GM12864 (cell line): ENCODE measurements at regions not wholly inside any gene's neighbourhood (a gene's known extent, or its start where the extent isn't known, plus 50 kb on each side); places are given as distances from the start of the nearest gene placed in this dataset.

ENCODE experiments used
- DNase-seq: peaks from one replicate; pipeline ENCODE4 v3.0.0-alpha.2; 2011; ENCODE audit warnings: low read depth
- H3K4me3 ChIP-seq: 2 replicates; pipeline ENCODE4 v1.5.1; 2011; ENCODE audit warnings: mild to moderate bottlenecking, low read depth, low read length, control low read depth
- TF ChIP-seq, protein P1 (sequence below): IDR thresholded peaks from 2 replicates; pipeline ENCODE4 v1.5.1; 2011; ENCODE audit warnings: low read depth, mild to moderate bottlenecking, moderate library complexity, low read length, control low read depth, inconsistent platforms; ENCODE audit errors: missing control alignments

DNA sequence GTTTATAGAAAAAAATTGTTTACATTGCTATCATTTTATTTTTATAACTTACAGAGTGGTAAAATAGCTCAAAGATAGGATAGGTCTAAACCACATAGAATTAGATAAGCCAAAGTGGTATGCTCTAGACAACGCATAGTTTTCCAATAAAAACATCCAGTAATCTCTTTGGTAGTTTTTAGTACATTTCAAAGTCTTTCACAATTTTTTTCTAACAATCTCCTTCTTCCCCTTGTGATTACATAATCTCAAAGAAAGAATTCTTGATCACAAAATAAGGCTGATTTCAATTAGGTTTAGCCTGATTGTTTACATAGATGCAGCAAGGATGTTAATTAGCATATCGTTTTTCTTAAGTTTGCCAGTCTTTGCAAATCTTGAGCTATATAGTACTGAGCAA lies 460.0 kb downstream of the FUT8 start:
- DNase-seq: no peak
- no peak overlapping the region for H3K4me3 ChIP-seq
- TF ChIP-seq, protein P1, sequence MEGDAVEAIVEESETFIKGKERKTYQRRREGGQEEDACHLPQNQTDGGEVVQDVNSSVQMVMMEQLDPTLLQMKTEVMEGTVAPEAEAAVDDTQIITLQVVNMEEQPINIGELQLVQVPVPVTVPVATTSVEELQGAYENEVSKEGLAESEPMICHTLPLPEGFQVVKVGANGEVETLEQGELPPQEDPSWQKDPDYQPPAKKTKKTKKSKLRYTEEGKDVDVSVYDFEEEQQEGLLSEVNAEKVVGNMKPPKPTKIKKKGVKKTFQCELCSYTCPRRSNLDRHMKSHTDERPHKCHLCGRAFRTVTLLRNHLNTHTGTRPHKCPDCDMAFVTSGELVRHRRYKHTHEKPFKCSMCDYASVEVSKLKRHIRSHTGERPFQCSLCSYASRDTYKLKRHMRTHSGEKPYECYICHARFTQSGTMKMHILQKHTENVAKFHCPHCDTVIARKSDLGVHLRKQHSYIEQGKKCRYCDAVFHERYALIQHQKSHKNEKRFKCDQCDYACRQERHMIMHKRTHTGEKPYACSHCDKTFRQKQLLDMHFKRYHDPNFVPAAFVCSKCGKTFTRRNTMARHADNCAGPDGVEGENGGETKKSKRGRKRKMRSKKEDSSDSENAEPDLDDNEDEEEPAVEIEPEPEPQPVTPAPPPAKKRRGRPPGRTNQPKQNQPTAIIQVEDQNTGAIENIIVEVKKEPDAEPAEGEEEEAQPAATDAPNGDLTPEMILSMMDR: no peak

DNA sequence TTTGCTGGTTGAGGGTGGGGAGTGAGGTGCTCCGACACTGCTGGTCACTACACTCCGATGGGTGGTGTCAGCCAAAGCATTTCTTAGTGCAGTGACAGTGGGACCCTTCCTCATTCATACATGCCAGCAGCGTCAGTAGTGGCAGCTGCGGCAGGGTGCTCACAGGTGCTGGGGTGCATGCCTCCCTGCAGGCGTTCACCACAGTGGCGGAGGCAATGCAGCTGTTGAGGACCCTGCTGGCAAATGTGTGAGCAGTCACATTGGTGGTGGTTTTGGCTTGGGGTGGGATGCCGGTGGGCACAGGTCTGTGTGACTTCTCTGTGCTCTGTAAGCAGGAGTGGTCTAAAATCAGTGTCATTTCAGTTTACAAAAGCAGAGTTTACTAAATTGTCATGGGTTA lies 464.6 kb downstream of the FUT8 start:
- DNase-seq: no peak
- no peak overlapping the region for H3K4me3 ChIP-seq
- TF ChIP-seq, protein P1: no peak

DNA sequence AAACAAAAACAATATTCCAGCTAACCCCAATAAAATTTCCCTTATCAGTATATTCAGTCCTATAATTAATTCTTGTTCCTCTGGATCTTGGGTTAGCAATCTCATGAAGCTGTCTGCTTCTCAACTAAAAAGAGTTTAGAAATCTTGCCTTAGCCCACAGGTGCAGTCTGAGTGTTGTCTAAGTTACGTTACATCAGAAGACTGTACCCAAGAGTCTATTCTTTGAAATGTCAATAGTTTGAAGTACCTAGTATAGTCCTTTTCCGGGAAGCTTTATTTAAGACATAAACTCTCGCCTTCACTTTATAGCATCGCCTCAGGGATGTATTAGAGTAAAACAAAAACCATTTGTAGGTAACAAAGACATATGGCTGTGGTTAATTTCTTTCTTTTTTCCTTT lies 465.1 kb downstream of the FUT8 start:
- no peak overlapping the region for H3K4me3 ChIP-seq
- DNase-seq: no peak
- TF ChIP-seq, protein P1: no peak

DNA sequence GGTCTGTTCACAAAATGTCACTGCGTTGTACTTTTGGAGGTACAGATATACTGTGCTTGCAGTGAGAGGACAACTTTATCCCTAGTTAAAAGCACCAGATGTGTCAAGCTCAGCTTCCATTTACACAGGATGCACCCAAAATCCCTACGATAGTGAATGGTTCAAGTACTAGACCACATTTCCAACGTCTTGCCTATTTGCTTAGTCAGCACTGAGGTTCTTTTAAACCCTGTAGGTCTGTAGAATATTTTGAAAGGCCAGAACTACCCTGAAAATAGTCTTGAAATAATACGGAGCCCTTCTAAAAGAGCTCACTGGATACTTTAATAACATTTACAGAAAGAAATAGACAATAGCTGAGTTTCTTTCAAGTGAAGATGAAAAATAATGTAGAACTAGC lies 466.1 kb downstream of the FUT8 start:
- no peak for DNase-seq
- H3K4me3 ChIP-seq: no peak overlapping the region
- TF ChIP-seq, protein P1: no peak

DNA sequence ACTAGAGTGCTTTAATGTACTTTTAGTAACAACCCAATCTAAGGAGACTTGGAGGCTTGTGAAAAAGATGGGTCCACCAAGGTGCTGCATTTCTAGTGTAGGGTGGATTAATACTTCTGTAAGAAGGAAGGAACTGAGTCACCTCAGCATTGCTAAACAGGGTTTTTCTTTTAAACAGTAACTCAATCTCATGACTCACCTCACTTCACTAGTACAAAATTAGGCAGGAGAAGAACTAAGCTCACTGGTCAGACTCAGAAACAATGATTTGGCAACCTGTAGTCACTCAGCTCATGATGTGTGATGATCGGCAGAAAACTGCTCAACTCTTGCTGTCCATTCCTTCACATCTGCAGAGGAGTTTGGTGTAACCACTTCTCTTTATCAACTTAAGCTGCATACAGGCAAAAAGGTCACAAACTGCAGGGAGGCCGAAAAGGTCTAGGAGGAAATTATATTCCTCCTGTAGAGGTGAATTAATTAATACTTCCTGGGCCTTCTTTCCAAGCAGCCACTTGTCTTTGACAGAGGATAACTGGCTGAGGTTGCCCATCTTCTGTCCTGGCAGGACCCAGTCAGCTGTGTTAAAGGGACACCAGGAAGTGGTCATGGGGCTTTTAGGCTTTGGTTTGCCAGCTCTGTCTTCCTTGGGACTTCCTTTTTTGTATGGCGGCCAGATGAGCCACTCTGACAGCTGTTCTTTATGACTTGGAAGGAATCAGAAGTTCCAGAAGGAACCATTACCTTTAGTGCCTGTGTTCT lies 466.9 kb downstream of the FUT8 start:
- DNase-seq: no peak
- TF ChIP-seq, protein P1: no peak
- H3K4me3 ChIP-seq: no peak overlapping the region

DNA sequence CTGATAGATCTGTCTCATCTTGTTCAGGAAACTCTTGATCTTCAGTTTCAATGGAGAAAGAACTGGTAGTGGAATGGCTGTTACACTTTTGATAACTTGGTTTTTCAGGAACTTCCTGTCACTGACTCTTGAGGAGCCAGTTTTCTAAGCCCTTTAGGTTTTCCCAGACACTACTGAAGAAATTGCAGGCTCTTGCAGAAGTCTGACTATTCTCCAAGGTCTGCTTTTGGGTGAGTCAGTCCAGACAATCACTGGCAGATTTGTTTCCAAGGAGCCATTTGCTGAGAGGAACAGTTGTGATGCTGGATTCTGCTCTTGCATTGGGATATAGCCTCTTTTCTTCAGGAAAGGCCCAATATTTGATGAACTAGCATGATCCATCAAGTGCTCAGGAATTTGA lies 468.0 kb downstream of the FUT8 start:
- TF ChIP-seq, protein P1: no peak

DNA sequence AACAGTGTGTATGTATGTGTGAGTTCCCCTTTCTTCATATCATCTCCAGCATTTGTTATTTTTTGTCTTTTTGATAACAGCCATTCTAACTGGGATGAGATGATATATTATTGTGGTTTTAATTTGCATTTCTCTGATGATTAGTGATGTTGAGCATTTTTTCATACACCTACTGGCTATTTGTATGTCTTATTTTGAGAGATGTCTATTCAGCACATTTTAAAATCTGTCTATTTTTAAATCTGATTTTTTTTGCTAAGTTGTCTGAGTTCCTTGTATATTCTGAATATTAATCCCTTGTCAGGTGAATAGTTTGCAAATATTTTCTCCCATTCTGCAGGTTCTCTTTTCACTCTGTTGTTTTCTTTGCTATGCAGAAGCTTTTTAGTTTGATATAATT lies 469.1 kb downstream of the FUT8 start:
- no peak overlapping the region for H3K4me3 ChIP-seq
- no peak for DNase-seq
- TF ChIP-seq, protein P1: no peak

More for the DNA sequence above, 468.0 kb downstream of the FUT8 start:
- H3K4me3 ChIP-seq: no peak overlapping the region
- no peak for DNase-seq
